ENCODE measurements at regions not wholly inside any gene's neighbourhood (a gene's known extent, or its start where the extent isn't known, plus 50 kb on each side); places are given as distances from the start of the nearest gene placed in this dataset.

- Histone ChIP-seq H3K79me2 (ENCODE audit: insufficient read depth, low read length) (no peaks in the 10 kb centered on the region), H3K36me3 (replicated peaks in 1 of 2; ENCODE audit: control insufficient read depth in 1 of 2, insufficient read depth in 2 of 2, low read length in 2 of 2) (no peaks in the 10 kb centered on the region), H3K27ac (ENCODE audit: extremely low read length, insufficient read depth, low read length) (no peak overlapping the region), H2AFZ (ENCODE audit: low read length) (no peak overlapping the region), H3K9ac (ENCODE audit: insufficient read depth, low read depth, low read length) (no peak overlapping the region), H3K4me1 (ENCODE audit: insufficient read depth, low read length) (no peaks in the 10 kb centered on the region), H3K4me2 (ENCODE audit: low read depth, low read length) (no peak overlapping the region), H3K27me3 (ENCODE audit: control insufficient read depth in 1 of 2, insufficient read depth in 2 of 2, low read length in 2 of 2) (no peaks in the 10 kb centered on the region), H3K4me3 (replicated peaks in 1 of 3; ENCODE audit: insufficient read depth in 1 of 3, low read depth in 2 of 3, low read length in 3 of 3) (no peak overlapping the region), H3K9me3 (ENCODE audit: low read length) (no peaks in the 10 kb centered on the region), H4K20me1 (ENCODE audit: insufficient read depth, low read length) (no peaks in the 10 kb centered on the region)
- intact Hi-C loops (cut with micrococcal nuclease; ENCODE audit: unreplicated experiment), result no loop called here
- ChIA-PET POLR2A (no interaction called here), CTCF (ENCODE audit: low intra/inter-chr PET ratio, low total read pairs) (no interaction called here)
- TF ChIP-seq SRF (IDR thresholded peaks at IDR 0.05; ENCODE audit: low read depth, low read length), result no peak
- FAIRE-seq (no peak), ATAC-seq (no peak), DNase-seq (ENCODE audit: low spot score) (no peak)
- BruUV-seq (replicated peaks), result no TSS peak
- in situ Hi-C loops (cut with HindIII; ENCODE audit: extremely low pct_ligation_motif_present, low pct_unique_long_range_greater_than_20kb), result no loop called here
These were observed 225.3 kb upstream of the KCNMB2 start for GRCh38 chr3:178310949-178311348.

- H2AFZ ChIP-seq (ENCODE audit: low read length), result no peak overlapping the region
- H3K9ac ChIP-seq (ENCODE audit: insufficient read depth, low read depth, low read length), result no peak overlapping the region
- ChIA-PET POLR2A (no interaction called here), CTCF (ENCODE audit: low intra/inter-chr PET ratio, low total read pairs) (no interaction called here)
- no peak overlapping the region for H3K4me2 ChIP-seq (ENCODE audit: low read depth, low read length)
- H3K9me3 ChIP-seq (ENCODE audit: low read length), result no peaks in the 10 kb centered on the region
- no peaks in the 10 kb centered on the region for H3K27me3 ChIP-seq (ENCODE audit: control insufficient read depth in 1 of 2, insufficient read depth in 2 of 2, low read length in 2 of 2)
- no peak overlapping the region for H3K4me3 ChIP-seq (replicated peaks in 1 of 3; ENCODE audit: insufficient read depth in 1 of 3, low read depth in 2 of 3, low read length in 3 of 3)
- DNase-seq (ENCODE audit: low spot score) (no peak), FAIRE-seq (no peak), ATAC-seq (no peak)
- no peaks in the 10 kb centered on the region for H3K79me2 ChIP-seq (ENCODE audit: insufficient read depth, low read length)
- in situ Hi-C loops (cut with HindIII; ENCODE audit: extremely low pct_ligation_motif_present, low pct_unique_long_range_greater_than_20kb) (no loop called here), intact Hi-C loops (cut with micrococcal nuclease; ENCODE audit: unreplicated experiment) (no loop called here)
- WGBS (ENCODE audit: low lambda C conversion rate), result 72% methylated on average over 1 of the region's 1 CpG
- BruUV-seq (replicated peaks), result no TSS peak
- H3K4me1 ChIP-seq (ENCODE audit: insufficient read depth, low read length), result no peaks in the 10 kb centered on the region
- no peak overlapping the region for H3K27ac ChIP-seq (ENCODE audit: extremely low read length, insufficient read depth, low read length)
- no peaks in the 10 kb centered on the region for H3K36me3 ChIP-seq (replicated peaks in 1 of 2; ENCODE audit: control insufficient read depth in 1 of 2, insufficient read depth in 2 of 2, low read length in 2 of 2)
- H4K20me1 ChIP-seq (ENCODE audit: insufficient read depth, low read length), result no peaks in the 10 kb centered on the region
- TF ChIP-seq SALL2 (CRISPR knock-in tag; IDR thresholded peaks at IDR 0.05), result no peak
- TF ChIP-seq NR2C2 (CRISPR knock-in tag; IDR thresholded peaks at IDR 0.05; ENCODE audit: borderline replicate concordance), result no peak
- no peak for TF ChIP-seq STAT5B (CRISPR knock-in tag; IDR thresholded peaks at IDR 0.05)
- TF ChIP-seq GATAD1 (CRISPR knock-in tag; IDR thresholded peaks at IDR 0.05), result no peak
- TF ChIP-seq U2AF1 (optimal IDR thresholded peaks at IDR 0.05; ENCODE audit: low read depth, low read length), result no peak
- TF ChIP-seq IRX3 (CRISPR knock-in tag; IDR thresholded peaks at IDR 0.05; ENCODE audit: borderline replicate concordance, low read depth), result no peak
- no peak for TF ChIP-seq PHF20 (CRISPR knock-in tag; IDR thresholded peaks at IDR 0.05)
- no peak for TF ChIP-seq ZNF556 (CRISPR knock-in tag; IDR thresholded peaks at IDR 0.05; ENCODE audit: borderline replicate concordance)
- TF ChIP-seq ZNF260 (CRISPR knock-in tag; IDR thresholded peaks at IDR 0.05; ENCODE audit: borderline replicate concordance, low read depth), result no peak
- no peak for TF ChIP-seq ZNF350 (CRISPR knock-in tag; IDR thresholded peaks at IDR 0.05; ENCODE audit: borderline replicate concordance, low read depth)
- no peak for TF ChIP-seq ZNF574 (CRISPR knock-in tag; IDR thresholded peaks at IDR 0.05)
These were observed 222.5 kb upstream of the KCNMB2 start for GRCh38 chr3:178313716-178314115.
